Activated T-helper 1 cell treated with anti-CD3 and anti-CD28 coated beads, Interleukin-12 subunit alpha, Interleukin-12 subunit beta, Interleukin-2, Interleukin-4 antibody, amounts not matched to agents 30 ng/mL and 10 ng/mL and 1 ng/mL, durations not matched to agents 14 hours and 24 hours and 36 hours (primary cell): ENCODE measurements at regions not wholly inside any gene's neighbourhood (a gene's known extent, or its start where the extent isn't known, plus 50 kb on each side); places are given as distances from the start of the nearest gene placed in this dataset.

ENCODE experiments used
- DNase-seq: peaks from one replicate; pipeline ENCODE4 v3.0.0; 2021; ENCODE audit warnings: low spot score
- H3K27ac Mint-ChIP-seq: one replicate; pipeline ENCODE4 v1.8.0; 2021; ENCODE audit warnings: mild to moderate bottlenecking, mixed read lengths
- H3K27me3 Mint-ChIP-seq: one replicate; pipeline ENCODE4 v1.8.0; 2022; ENCODE audit warnings: mild to moderate bottlenecking, moderate library complexity, mixed read lengths; ENCODE audit not compliant: insufficient read depth
- H3K36me3 Mint-ChIP-seq: one replicate; pipeline ENCODE4 v1.8.0; 2021; ENCODE audit warnings: low read depth, mixed read lengths
- H3K4me1 Mint-ChIP-seq: one replicate; pipeline ENCODE4 v1.8.0; 2021; ENCODE audit warnings: low read depth, mixed read lengths
- H3K4me3 Mint-ChIP-seq: one replicate; pipeline ENCODE4 v1.8.0; 2021; ENCODE audit warnings: mild to moderate bottlenecking, moderate library complexity, mixed read lengths
- H3K9me3 Mint-ChIP-seq: one replicate; pipeline ENCODE4 v1.8.0; 2021; ENCODE audit warnings: mixed read lengths
- intact Hi-C: fragments of 100-400 bp; cut with micrococcal nuclease; formaldehyde crosslinking; loops from one replicate; pipeline ENCODE4 v1.15.1; 2024

DNA sequence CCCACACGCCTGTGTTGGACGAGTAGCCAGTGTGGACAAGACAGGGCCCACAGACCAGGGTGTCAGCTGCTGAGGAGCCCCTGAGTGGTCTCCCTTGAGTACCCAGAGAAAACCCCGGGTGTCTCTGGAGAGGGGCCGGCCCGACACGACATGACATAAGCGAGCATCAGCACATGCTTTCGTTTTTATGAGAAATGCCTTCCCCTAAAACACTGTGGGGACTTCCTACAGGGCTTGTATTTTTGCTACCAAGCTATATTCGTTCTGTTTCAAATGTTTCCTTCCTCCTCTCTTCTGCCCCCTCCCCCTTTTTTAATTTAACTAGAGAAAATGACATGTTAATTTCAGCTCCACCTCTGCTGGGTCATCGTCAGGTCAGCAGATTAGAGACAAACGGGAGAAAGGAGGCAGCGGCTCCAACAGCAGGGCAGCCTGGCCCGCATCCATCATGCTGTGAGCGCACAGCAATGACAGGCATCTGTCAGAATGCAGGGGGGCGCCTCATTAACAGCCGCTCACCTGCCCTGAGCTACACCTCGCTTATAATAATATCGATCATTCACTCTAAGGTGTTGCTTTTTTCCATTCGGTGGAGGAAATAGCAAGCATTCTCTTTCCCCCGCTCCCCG is 286.2 kb downstream of the ZNF516 start:
- no peaks in the 10 kb centered on the region for H3K9me3 Mint-ChIP-seq
- no peaks in the 10 kb centered on the region for H3K36me3 Mint-ChIP-seq
- no peak overlapping the region for H3K27ac Mint-ChIP-seq
- no peak for DNase-seq
- H3K4me3 Mint-ChIP-seq, result no peak overlapping the region
- peaks cover 6% of the 10 kb centered on the region for H3K4me1 Mint-ChIP-seq
- peaks cover 11% of the 10 kb centered on the region for H3K27me3 Mint-ChIP-seq
- intact Hi-C loops, result no loop called here

DNA sequence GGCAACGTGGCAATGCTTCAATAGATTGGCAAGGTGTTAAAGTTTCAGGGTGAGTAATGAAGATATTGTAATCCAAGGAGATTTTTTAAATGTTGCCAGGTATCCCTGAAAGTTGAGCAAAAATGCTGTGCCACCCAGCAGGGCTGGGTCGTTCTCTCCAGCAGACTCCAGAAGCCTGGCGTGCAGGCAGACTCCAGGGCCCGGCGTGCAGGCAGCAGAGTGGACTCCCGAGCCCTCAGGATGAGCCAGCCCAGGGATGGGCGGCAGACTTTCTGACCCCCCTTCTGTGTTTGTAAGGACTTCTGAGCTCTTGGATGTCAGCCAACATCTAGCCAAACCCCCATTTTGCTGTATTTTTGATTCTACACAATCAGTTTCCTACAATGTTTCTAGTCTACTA is 289.1 kb downstream of the ZNF516 start:
- no peak for DNase-seq
- H3K4me3 Mint-ChIP-seq, result no peak overlapping the region
- intact Hi-C loops, result no loop called here
- H3K27ac Mint-ChIP-seq, result no peak overlapping the region
- H3K36me3 Mint-ChIP-seq, result no peaks in the 10 kb centered on the region
- H3K9me3 Mint-ChIP-seq, result no peaks in the 10 kb centered on the region
- peaks cover 6% of the 10 kb centered on the region for H3K4me1 Mint-ChIP-seq
- peaks cover 2% of the 10 kb centered on the region for H3K27me3 Mint-ChIP-seq

GRCh38 chr18:76203552-76203951 is 291.5 kb downstream of the ZNF516 start:
- DNase-seq, result no peak
- intact Hi-C loops, result no loop called here
- no peaks in the 10 kb centered on the region for H3K36me3 Mint-ChIP-seq
- H3K4me3 Mint-ChIP-seq, result no peak overlapping the region
- no peaks in the 10 kb centered on the region for H3K9me3 Mint-ChIP-seq
- H3K4me1 Mint-ChIP-seq, result no peaks in the 10 kb centered on the region
- no peaks in the 10 kb centered on the region for H3K27me3 Mint-ChIP-seq
- H3K27ac Mint-ChIP-seq, result no peak overlapping the region

GRCh38 chr18:76202322-76202721 is 292.7 kb downstream of the ZNF516 start:
- H3K9me3 Mint-ChIP-seq, result no peaks in the 10 kb centered on the region
- DNase-seq, result no peak
- intact Hi-C loops, result no loop called here
- H3K36me3 Mint-ChIP-seq, result no peaks in the 10 kb centered on the region
- H3K27me3 Mint-ChIP-seq, result no peaks in the 10 kb centered on the region
- H3K27ac Mint-ChIP-seq, result no peak overlapping the region
- no peak overlapping the region for H3K4me3 Mint-ChIP-seq
- no peaks in the 10 kb centered on the region for H3K4me1 Mint-ChIP-seq

DNA sequence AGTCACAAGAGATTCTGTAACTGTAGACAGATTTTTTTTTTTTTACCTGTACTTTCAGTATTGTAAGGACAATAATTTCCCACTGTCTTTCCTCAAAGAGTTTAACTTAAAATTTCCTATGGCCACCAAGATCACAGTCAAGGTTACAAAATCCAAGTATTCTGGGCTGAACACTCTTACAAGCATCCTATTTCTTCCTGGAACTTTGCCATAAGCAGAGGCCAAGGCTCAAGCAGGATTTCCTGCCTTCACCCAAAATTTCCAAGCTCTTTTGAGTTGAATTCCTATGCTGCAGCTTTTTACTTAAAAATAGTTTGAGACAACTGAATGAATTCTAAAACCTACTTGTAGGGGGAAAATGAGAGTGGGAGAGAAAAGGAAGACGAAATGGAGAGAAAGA is 299.4 kb downstream of the ZNF516 start:
- DNase-seq, result no peak
- no peaks in the 10 kb centered on the region for H3K9me3 Mint-ChIP-seq
- H3K27me3 Mint-ChIP-seq, result peaks cover 5% of the 10 kb centered on the region
- no peaks in the 10 kb centered on the region for H3K36me3 Mint-ChIP-seq
- no peak overlapping the region for H3K4me3 Mint-ChIP-seq
- no peak overlapping the region for H3K27ac Mint-ChIP-seq
- H3K4me1 Mint-ChIP-seq, result no peaks in the 10 kb centered on the region
- intact Hi-C loops, result no loop called here

DNA sequence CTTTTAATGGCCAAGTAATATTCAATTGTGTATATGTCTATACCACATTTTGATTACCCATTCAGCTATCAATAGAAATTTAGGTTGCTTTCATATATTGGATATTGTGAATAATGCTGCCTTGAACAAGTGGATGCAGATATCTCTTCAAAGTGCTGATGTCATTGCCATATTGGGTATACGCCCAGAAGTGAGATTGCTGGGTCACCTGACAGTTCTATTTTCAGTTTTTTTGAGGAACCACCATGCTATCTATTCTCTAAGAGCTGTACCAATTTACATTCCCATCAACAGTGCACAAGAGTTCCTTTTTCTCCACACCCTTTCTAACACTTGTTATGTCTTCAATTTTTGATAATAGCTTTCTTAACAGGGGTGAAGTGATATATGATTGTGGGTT is 306.9 kb downstream of the ZNF516 start:
- intact Hi-C loops, result no loop called here
- DNase-seq, result no peak
- Mint-ChIP-seq H3K27ac (no peak overlapping the region), H3K4me3 (no peak overlapping the region), H3K4me1 (no peaks in the 10 kb centered on the region), H3K9me3 (no peaks in the 10 kb centered on the region), H3K27me3 (peaks cover 4% of the 10 kb centered on the region), H3K36me3 (no peaks in the 10 kb centered on the region)

GRCh38 chr18:76179257-76179656 is 315.8 kb downstream of the ZNF516 start:
- no peak overlapping the region for H3K27ac Mint-ChIP-seq
- peaks cover 4% of the 10 kb centered on the region for H3K27me3 Mint-ChIP-seq
- intact Hi-C loops, result no loop called here
- no peaks in the 10 kb centered on the region for H3K4me1 Mint-ChIP-seq
- H3K9me3 Mint-ChIP-seq, result no peaks in the 10 kb centered on the region
- H3K4me3 Mint-ChIP-seq, result no peak overlapping the region
- H3K36me3 Mint-ChIP-seq, result no peaks in the 10 kb centered on the region
- no peak for DNase-seq

GRCh38 chr18:76177160-76177559 is 317.9 kb downstream of the ZNF516 start:
- no peak overlapping the region for H3K4me3 Mint-ChIP-seq
- H3K36me3 Mint-ChIP-seq, result no peaks in the 10 kb centered on the region
- H3K4me1 Mint-ChIP-seq, result no peaks in the 10 kb centered on the region
- H3K27me3 Mint-ChIP-seq, result peaks cover 2% of the 10 kb centered on the region
- no peaks in the 10 kb centered on the region for H3K9me3 Mint-ChIP-seq
- intact Hi-C loops, result no loop called here
- DNase-seq, result no peak
- no peak overlapping the region for H3K27ac Mint-ChIP-seq

- H3K4me3 Mint-ChIP-seq, result no peak overlapping the region
- H3K9me3 Mint-ChIP-seq, result no peaks in the 10 kb centered on the region
- H3K27me3 Mint-ChIP-seq, result peaks cover 2% of the 10 kb centered on the region
- no peak overlapping the region for H3K27ac Mint-ChIP-seq
- intact Hi-C loops, result no loop called here
- DNase-seq, result no peak
- no peaks in the 10 kb centered on the region for H3K36me3 Mint-ChIP-seq
- H3K4me1 Mint-ChIP-seq, result no peaks in the 10 kb centered on the region
Observed at GRCh38 chr18:76174451-76174850, 320.6 kb downstream of the ZNF516 start.

GRCh38 chr18:76169733-76170132 is 325.3 kb downstream of the ZNF516 start:
- H3K9me3 Mint-ChIP-seq, result no peaks in the 10 kb centered on the region
- intact Hi-C loops, result no loop called here
- H3K4me3 Mint-ChIP-seq, result no peak overlapping the region
- no peaks in the 10 kb centered on the region for H3K36me3 Mint-ChIP-seq
- no peak overlapping the region for H3K27ac Mint-ChIP-seq
- peaks cover 2% of the 10 kb centered on the region for H3K27me3 Mint-ChIP-seq
- DNase-seq, result no peak
- no peaks in the 10 kb centered on the region for H3K4me1 Mint-ChIP-seq

- Mint-ChIP-seq H3K27me3 (peaks cover 2% of the 10 kb centered on the region), H3K4me1 (no peaks in the 10 kb centered on the region), H3K27ac (no peak overlapping the region), H3K36me3 (no peaks in the 10 kb centered on the region), H3K9me3 (no peaks in the 10 kb centered on the region), H3K4me3 (no peak overlapping the region)
- intact Hi-C loops, result no loop called here
- no peak for DNase-seq
Observed at GRCh38 chr18:76167845-76168621, 327.0 kb downstream of the ZNF516 start.

DNA sequence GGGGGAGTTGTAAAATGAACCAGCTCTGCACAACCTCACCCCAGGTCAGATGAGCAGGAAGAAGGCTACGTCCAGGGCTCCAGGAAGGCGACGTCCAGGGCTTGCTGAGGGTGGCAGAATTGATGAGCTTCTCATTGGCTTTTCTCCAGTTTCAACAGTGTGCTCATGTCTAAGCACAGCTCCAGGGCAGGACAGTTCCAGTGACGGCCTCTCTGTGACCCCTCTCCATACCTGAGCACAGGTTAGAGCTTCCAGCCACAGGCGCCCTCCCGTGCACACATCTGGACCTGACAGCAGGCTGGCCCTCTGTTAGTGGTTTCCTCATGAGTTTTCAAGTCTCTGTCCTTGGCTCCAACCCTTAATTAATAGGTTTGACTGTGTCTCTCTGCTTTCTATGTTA is 327.6 kb downstream of the ZNF516 start:
- no peaks in the 10 kb centered on the region for H3K4me1 Mint-ChIP-seq
- no peak for DNase-seq
- no peaks in the 10 kb centered on the region for H3K9me3 Mint-ChIP-seq

DNA sequence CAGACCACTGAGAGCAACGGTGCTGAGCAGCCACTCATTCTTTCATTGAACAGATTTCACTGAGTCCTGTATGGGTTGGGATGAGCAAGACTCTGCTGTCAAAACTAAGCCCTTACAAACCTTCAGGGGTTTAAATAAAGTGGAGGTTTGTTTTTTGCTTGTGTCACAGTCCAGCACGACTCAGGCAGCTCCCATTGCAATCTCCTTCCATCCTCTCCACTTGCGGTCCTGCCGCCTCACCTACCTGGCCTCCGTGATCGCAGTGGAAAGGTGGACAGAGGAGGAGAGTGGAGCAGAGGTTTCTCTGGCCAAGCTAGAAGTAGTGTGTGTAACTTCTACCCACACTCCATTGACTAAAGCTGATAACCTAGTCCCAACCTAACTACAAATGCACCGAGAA is 332.2 kb downstream of the ZNF516 start:
- Mint-ChIP-seq H3K36me3 (no peaks in the 10 kb centered on the region), H3K27me3 (no peaks in the 10 kb centered on the region)
- DNase-seq, result no peak

More for the DNA sequence above, 327.6 kb downstream of the ZNF516 start:
- intact Hi-C loops, result no loop called here
- Mint-ChIP-seq H3K4me3 (no peak overlapping the region), H3K36me3 (no peaks in the 10 kb centered on the region), H3K27ac (no peak overlapping the region), H3K27me3 (peaks cover under 1% of the 10 kb centered on the region)

More for the DNA sequence above, 332.2 kb downstream of the ZNF516 start:
- H3K9me3 Mint-ChIP-seq, result no peaks in the 10 kb centered on the region
- H3K4me3 Mint-ChIP-seq, result no peak overlapping the region
- H3K27ac Mint-ChIP-seq, result no peak overlapping the region
- intact Hi-C loops, result no loop called here
- no peaks in the 10 kb centered on the region for H3K4me1 Mint-ChIP-seq
